ENCODE measurements at regions not wholly inside any gene's neighbourhood (a gene's known extent, or its start where the extent isn't known, plus 50 kb on each side); places are given as distances from the start of the nearest gene placed in this dataset.

DNA sequence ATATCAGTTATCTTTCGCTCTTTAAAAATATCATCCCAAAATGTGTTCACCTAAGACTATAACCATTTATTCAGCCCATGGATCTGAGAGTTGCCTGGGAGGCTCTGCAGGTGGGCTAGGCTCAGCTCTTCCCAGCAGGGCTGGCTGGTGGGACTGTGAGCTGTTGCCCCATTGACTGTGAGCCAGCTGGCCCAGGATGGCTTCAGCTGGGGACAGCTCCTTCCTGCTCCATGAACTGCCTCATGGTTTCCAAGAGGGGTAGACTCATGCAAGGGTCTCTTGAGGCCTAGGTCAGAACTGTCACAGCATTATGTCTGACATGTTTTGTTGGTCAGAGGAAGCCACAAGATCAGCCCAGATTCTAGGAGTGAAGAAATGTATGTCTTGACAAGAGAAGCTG, 114.1 kb upstream of the E2F7 start:
- Histone ChIP-seq H3K14ac (replicated peaks; ENCODE audit: low read depth, low read length) (no peak overlapping the region), H3K9me3 (ENCODE audit: control insufficient read depth, insufficient read depth, low read length) (no peaks in the 10 kb centered on the region), H3K4me1 (ENCODE audit: control insufficient read depth, insufficient read depth, low read length) (no peaks in the 10 kb centered on the region), H3K4me2 (ENCODE audit: low read depth, low read length) (no peak overlapping the region), H4K8ac (ENCODE audit: low read depth in 2 of 2, low read length in 2 of 2) (no peak overlapping the region), H3K9ac (ENCODE audit: low read depth, low read length) (no peak overlapping the region), H3K18ac (ENCODE audit: low read depth, low read length) (no peak overlapping the region), H2BK15ac (ENCODE audit: low read depth, low read length) (no peak overlapping the region), H4K5ac (ENCODE audit: low read depth, low read length) (no peak overlapping the region), H2BK120ac (ENCODE audit: low read depth, low read length) (no peak overlapping the region), H2AK5ac (ENCODE audit: low read depth, low read length) (no peak overlapping the region), H3K36me3 (ENCODE audit: control insufficient read depth, insufficient read depth, low read length) (no peaks in the 10 kb centered on the region), H3K27me3 (ENCODE audit: control insufficient read depth, insufficient read depth, low read length) (no peaks in the 10 kb centered on the region; the same call in 1 of the 2 replicates), H3K56ac (ENCODE audit: extremely low read depth, insufficient read depth, low read length) (no peak overlapping the region), H4K20me1 (ENCODE audit: insufficient read depth, low read length) (no peaks in the 10 kb centered on the region), H2AK9ac (replicated peaks; ENCODE audit: low read depth, low read length, poor library complexity) (no peak overlapping the region), H4K91ac (ENCODE audit: insufficient read depth, low read depth, low read length) (no peak overlapping the region), H3K4ac (ENCODE audit: low read depth, low read length) (no peak overlapping the region), H2AFZ (replicated peaks; ENCODE audit: low read length, poor library complexity) (peak overlapping the region; percentile 32), H3K9me1 (ENCODE audit: insufficient read depth, low read length) (no peaks in the 10 kb centered on the region), H3K23ac (ENCODE audit: low read depth, low read length) (no peak overlapping the region), H3K79me1 (ENCODE audit: low read depth in 1 of 2, low read length in 2 of 2) (no peaks in the 10 kb centered on the region), H3K4me3 (ENCODE audit: insufficient read depth, low read depth, low read length) (no peak overlapping the region), H3K27ac (ENCODE audit: insufficient read depth, low read length) (no peak overlapping the region), H2BK5ac (ENCODE audit: low read depth, low read length, poor library complexity, severe bottlenecking) (no peak overlapping the region), H2BK20ac (ENCODE audit: low read depth, low read length) (no peak overlapping the region)
- ChIA-PET CTCF (interaction anchor here (0.8 kb wide), 1 partner anchor 458 kb away, joined by 3 read pairs; no protein-coding TSS in a partner anchor), POLR2A (ENCODE audit: unreplicated experiment) (no interaction called here)
- intact Hi-C loops (cut with micrococcal nuclease) = no loop called here
- DNase-seq (no peak), ATAC-seq (ENCODE audit: low read depth) (no peak)
- no TSS peak for BruUV-seq (replicated peaks)
- dilution Hi-C loops (cut with HindIII; ENCODE audit: low sequenced_read_pairs, unreplicated experiment) = no loop called here
- TF ChIP-seq BHLHE40 (IDR thresholded peaks at IDR 0.05; ENCODE audit: low read depth, low read length) (no peak), MAZ (IDR thresholded peaks at IDR 0.05; ENCODE audit: borderline replicate concordance, low read depth, low read length) (no peak), MXI1 (IDR thresholded peaks at IDR 0.05; ENCODE audit: borderline replicate concordance, low read depth, low read length) (no peak), POLR2A (IDR thresholded peaks at IDR 0.05; ENCODE audit: low read depth, low read length) (no peak), FOS (IDR thresholded peaks at IDR 0.05; ENCODE audit: low read depth, low read length) (no peak), SMC3 (IDR thresholded peaks at IDR 0.05; ENCODE audit: low read depth, low read length) (no peak), RCOR1 (IDR thresholded peaks at IDR 0.05; ENCODE audit: insufficient replicate concordance, low read length) (no peak), NFE2L2 (IDR thresholded peaks at IDR 0.05; ENCODE audit: low read depth, low read length) (no peak)
- TF ChIP-seq, protein P1, sequence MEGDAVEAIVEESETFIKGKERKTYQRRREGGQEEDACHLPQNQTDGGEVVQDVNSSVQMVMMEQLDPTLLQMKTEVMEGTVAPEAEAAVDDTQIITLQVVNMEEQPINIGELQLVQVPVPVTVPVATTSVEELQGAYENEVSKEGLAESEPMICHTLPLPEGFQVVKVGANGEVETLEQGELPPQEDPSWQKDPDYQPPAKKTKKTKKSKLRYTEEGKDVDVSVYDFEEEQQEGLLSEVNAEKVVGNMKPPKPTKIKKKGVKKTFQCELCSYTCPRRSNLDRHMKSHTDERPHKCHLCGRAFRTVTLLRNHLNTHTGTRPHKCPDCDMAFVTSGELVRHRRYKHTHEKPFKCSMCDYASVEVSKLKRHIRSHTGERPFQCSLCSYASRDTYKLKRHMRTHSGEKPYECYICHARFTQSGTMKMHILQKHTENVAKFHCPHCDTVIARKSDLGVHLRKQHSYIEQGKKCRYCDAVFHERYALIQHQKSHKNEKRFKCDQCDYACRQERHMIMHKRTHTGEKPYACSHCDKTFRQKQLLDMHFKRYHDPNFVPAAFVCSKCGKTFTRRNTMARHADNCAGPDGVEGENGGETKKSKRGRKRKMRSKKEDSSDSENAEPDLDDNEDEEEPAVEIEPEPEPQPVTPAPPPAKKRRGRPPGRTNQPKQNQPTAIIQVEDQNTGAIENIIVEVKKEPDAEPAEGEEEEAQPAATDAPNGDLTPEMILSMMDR (conservative IDR thresholded peaks at IDR 0.05; ENCODE audit: low read depth, low read length) = no peak
- TF ChIP-seq, protein P2, sequence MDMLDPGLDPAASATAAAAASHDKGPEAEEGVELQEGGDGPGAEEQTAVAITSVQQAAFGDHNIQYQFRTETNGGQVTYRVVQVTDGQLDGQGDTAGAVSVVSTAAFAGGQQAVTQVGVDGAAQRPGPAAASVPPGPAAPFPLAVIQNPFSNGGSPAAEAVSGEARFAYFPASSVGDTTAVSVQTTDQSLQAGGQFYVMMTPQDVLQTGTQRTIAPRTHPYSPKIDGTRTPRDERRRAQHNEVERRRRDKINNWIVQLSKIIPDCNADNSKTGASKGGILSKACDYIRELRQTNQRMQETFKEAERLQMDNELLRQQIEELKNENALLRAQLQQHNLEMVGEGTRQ (IDR thresholded peaks at IDR 0.05; ENCODE audit: low read depth, low read length) = no peak
- TF ChIP-seq, protein P3, sequence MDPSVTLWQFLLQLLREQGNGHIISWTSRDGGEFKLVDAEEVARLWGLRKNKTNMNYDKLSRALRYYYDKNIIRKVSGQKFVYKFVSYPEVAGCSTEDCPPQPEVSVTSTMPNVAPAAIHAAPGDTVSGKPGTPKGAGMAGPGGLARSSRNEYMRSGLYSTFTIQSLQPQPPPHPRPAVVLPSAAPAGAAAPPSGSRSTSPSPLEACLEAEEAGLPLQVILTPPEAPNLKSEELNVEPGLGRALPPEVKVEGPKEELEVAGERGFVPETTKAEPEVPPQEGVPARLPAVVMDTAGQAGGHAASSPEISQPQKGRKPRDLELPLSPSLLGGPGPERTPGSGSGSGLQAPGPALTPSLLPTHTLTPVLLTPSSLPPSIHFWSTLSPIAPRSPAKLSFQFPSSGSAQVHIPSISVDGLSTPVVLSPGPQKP (IDR thresholded peaks at IDR 0.05; ENCODE audit: borderline replicate concordance, low read depth, low read length) = no peak
- WGBS, 2 experiments (ENCODE audit: extremely low coverage in 2 of 2, insufficient read length in 1 of 2) = no CpG with 5 or more reads among the region's 1 CpG
- in situ Hi-C loops (cut with MboI; ENCODE audit: low sequenced_read_pairs) = no loop called here

Data from IMR-90 (cell line).